ENCODE measurements at regions not wholly inside any gene's neighbourhood (a gene's known extent, or its start where the extent isn't known, plus 50 kb on each side); places are given as distances from the start of the nearest gene placed in this dataset.

- TF ChIP-seq EZH2phosphoT487 (IDR thresholded peaks at IDR 0.05; ENCODE audit: borderline replicate concordance, low read depth, low read length): no peak
- TF ChIP-seq CTCF (conservative IDR thresholded peaks at IDR 0.05; ENCODE audit: low read length): no peak
- BruUV-seq (replicated peaks): no TSS peak
- DNase-seq (ENCODE audit: low spot score): no peak
- no peaks in the 10 kb centered on the region for H3K79me2 ChIP-seq (ENCODE audit: insufficient read depth, low read depth, low read length)
- H3K4me1 ChIP-seq (ENCODE audit: insufficient read depth, low read length, poor library complexity, severe bottlenecking): no peaks in the 10 kb centered on the region
- H2AFZ ChIP-seq (ENCODE audit: low read length): no peak overlapping the region
- POLR2A ChIA-PET: interaction anchor here (0.6 to 0.7 kb wide), 2 partner anchors 67 to 997 kb away, joined by 3 to 4 read pairs; no protein-coding TSS in a partner anchor
- H3K9me2 ChIP-seq (ENCODE audit: insufficient read depth, low read length): no peaks in the 10 kb centered on the region
- CTCF ChIA-PET (ENCODE audit: unreplicated experiment): no interaction called here
- H3K27ac ChIP-seq (ENCODE audit: low read depth, low read length, poor library complexity, severe bottlenecking): no peak overlapping the region
- intact Hi-C loops (cut with micrococcal nuclease; ENCODE audit: unreplicated experiment): no loop called here
- no peaks in the 10 kb centered on the region for H3K36me3 ChIP-seq (ENCODE audit: insufficient read depth, low read length)
- H3K9me3 ChIP-seq (ENCODE audit: low read length): no peaks in the 10 kb centered on the region
- H4K20me1 ChIP-seq (ENCODE audit: insufficient read depth, low read length): no peaks in the 10 kb centered on the region
- H3K4me3 ChIP-seq (ENCODE audit: low read depth, low read length, poor library complexity, severe bottlenecking): no peak overlapping the region
- H3K4me2 ChIP-seq (ENCODE audit: low read length): no peak overlapping the region
Measured at GRCh38 chr6:56877922-56878321, 77.0 kb upstream of the BEND6 start.

- Histone ChIP-seq H3K4me3 (ENCODE audit: low read depth, low read length, poor library complexity, severe bottlenecking) (no peak overlapping the region), H3K27ac (ENCODE audit: low read depth, low read length, poor library complexity, severe bottlenecking) (no peak overlapping the region), H3K36me3 (ENCODE audit: insufficient read depth, low read length) (no peaks in the 10 kb centered on the region), H3K4me2 (ENCODE audit: low read length) (no peak overlapping the region), H4K20me1 (ENCODE audit: insufficient read depth, low read length) (no peaks in the 10 kb centered on the region), H3K9me2 (ENCODE audit: insufficient read depth, low read length) (no peaks in the 10 kb centered on the region), H3K4me1 (ENCODE audit: insufficient read depth, low read length, poor library complexity, severe bottlenecking) (no peaks in the 10 kb centered on the region), H2AFZ (ENCODE audit: low read length) (no peak overlapping the region), H3K79me2 (ENCODE audit: insufficient read depth, low read depth, low read length) (no peaks in the 10 kb centered on the region), H3K9me3 (ENCODE audit: low read length) (no peaks in the 10 kb centered on the region)
- no TSS peak for BruUV-seq (replicated peaks)
- intact Hi-C loops (cut with micrococcal nuclease; ENCODE audit: unreplicated experiment): no loop called here
- ChIA-PET CTCF (ENCODE audit: unreplicated experiment) (no interaction called here), POLR2A (no interaction called here)
- no peak for DNase-seq (ENCODE audit: low spot score)
- TF ChIP-seq CTCF (conservative IDR thresholded peaks at IDR 0.05; ENCODE audit: low read length): no peak
- no peak for TF ChIP-seq EZH2phosphoT487 (IDR thresholded peaks at IDR 0.05; ENCODE audit: borderline replicate concordance, low read depth, low read length)
Measured at GRCh38 chr6:56875961-56876360, 78.9 kb upstream of the BEND6 start.

- ChIA-PET POLR2A (no interaction called here), CTCF (ENCODE audit: unreplicated experiment) (no interaction called here)
- Histone ChIP-seq H3K79me2 (ENCODE audit: insufficient read depth, low read depth, low read length) (no peaks in the 10 kb centered on the region), H3K27ac (ENCODE audit: low read depth, low read length, poor library complexity, severe bottlenecking) (no peak overlapping the region), H3K4me1 (ENCODE audit: insufficient read depth, low read length, poor library complexity, severe bottlenecking) (no peaks in the 10 kb centered on the region), H3K36me3 (ENCODE audit: insufficient read depth, low read length) (no peaks in the 10 kb centered on the region), H3K9me2 (ENCODE audit: insufficient read depth, low read length) (no peaks in the 10 kb centered on the region), H4K20me1 (ENCODE audit: insufficient read depth, low read length) (no peaks in the 10 kb centered on the region), H2AFZ (ENCODE audit: low read length) (no peak overlapping the region), H3K4me3 (ENCODE audit: low read depth, low read length, poor library complexity, severe bottlenecking) (no peak overlapping the region), H3K9me3 (ENCODE audit: low read length) (no peaks in the 10 kb centered on the region), H3K4me2 (ENCODE audit: low read length) (no peak overlapping the region)
- BruUV-seq (replicated peaks): no TSS peak
- intact Hi-C loops (cut with micrococcal nuclease; ENCODE audit: unreplicated experiment): no loop called here
- no peak for TF ChIP-seq CTCF (conservative IDR thresholded peaks at IDR 0.05; ENCODE audit: low read length)
- no peak for TF ChIP-seq EZH2phosphoT487 (IDR thresholded peaks at IDR 0.05; ENCODE audit: borderline replicate concordance, low read depth, low read length)
- no peak for DNase-seq (ENCODE audit: low spot score)
Measured at GRCh38 chr6:56875523-56875922, 79.4 kb upstream of the BEND6 start.

All from OCI-LY7 (cell line).